DND-41 (cell line): ENCODE measurements at regions not wholly inside any gene's neighbourhood (a gene's known extent, or its start where the extent isn't known, plus 50 kb on each side); places are given as distances from the start of the nearest gene placed in this dataset.

ENCODE experiments used
- CTCF ChIP-seq: IDR thresholded peaks from 2 replicates; pipeline ENCODE4 v1.5.1; 2012; ENCODE audit warnings: borderline replicate concordance, low read length, moderate library complexity, mild to moderate bottlenecking; ENCODE audit not compliant: poor library complexity, severe bottlenecking; ENCODE audit errors: extremely low read depth
- EZH2 ChIP-seq: IDR thresholded peaks from 3 replicates; pipeline ENCODE4 v1.6.1; 2012; ENCODE audit warnings: borderline replicate concordance, low read depth, mild to moderate bottlenecking, moderate library complexity, low read length, inconsistent platforms; ENCODE audit not compliant: severe bottlenecking

- no peak for TF ChIP-seq CTCF
- no peak for TF ChIP-seq EZH2
Measured at GRCh38 chr20:62566266-62566665, 76.0 kb upstream of the SLCO4A1 start.
